Adipocyte (in vitro differentiated cells): ENCODE measurements at regions not wholly inside any gene's neighbourhood (a gene's known extent, or its start where the extent isn't known, plus 50 kb on each side); places are given as distances from the start of the nearest gene placed in this dataset.
A peak's percentile ranks its signal among the peaks of the same experiment; 100 is the strongest.

Experiments used
- DNase-seq: peaks from one replicate; pipeline ENCODE4 v3.0.0-alpha.2; 2015; ENCODE audit warnings: low read depth
- H3K27me3 ChIP-seq: replicated peaks from 2 replicates; pipeline ENCODE4 v1.7.0; 2013; ENCODE audit warnings: mild to moderate bottlenecking, low read length, moderate library complexity; ENCODE audit not compliant: control insufficient read depth, insufficient read depth
- H3K36me3 ChIP-seq: 2 replicates; pipeline ENCODE4 v1.7.0; 2013; ENCODE audit warnings: low read length, mild to moderate bottlenecking, moderate library complexity; ENCODE audit not compliant: control insufficient read depth, insufficient read depth, severe bottlenecking
- H3K4me1 ChIP-seq: 2 replicates; pipeline ENCODE4 v1.7.0; 2013; ENCODE audit warnings: mild to moderate bottlenecking, low read length, moderate library complexity; ENCODE audit not compliant: control insufficient read depth, insufficient read depth
- H3K4me3 ChIP-seq: 2 replicates; pipeline ENCODE4 v1.7.0; 2013; ENCODE audit warnings: mild to moderate bottlenecking, low read length, moderate library complexity
- H3K9ac ChIP-seq: 2 replicates; pipeline ENCODE4 v1.7.0; 2013; ENCODE audit warnings: mild to moderate bottlenecking, low read length, moderate library complexity
- H3K9me3 ChIP-seq: 2 replicates; pipeline ENCODE4 v1.7.0; 2013; ENCODE audit warnings: mild to moderate bottlenecking, low read length, moderate library complexity; ENCODE audit not compliant: control insufficient read depth

GRCh38 chr20:24780674-24781417 is 168.2 kb upstream of the CST7 start:
- Histone ChIP-seq H3K9me3 (peaks cover 9% of the 10 kb centered on the region), H3K27me3 (peaks cover 56% of the 10 kb centered on the region), H3K4me3 (no peak overlapping the region), H3K36me3 (no peaks in the 10 kb centered on the region), H3K4me1 (peaks cover 5% of the 10 kb centered on the region), H3K9ac (no peak overlapping the region)
- no peak for DNase-seq

- Histone ChIP-seq H3K36me3 (no peaks in the 10 kb centered on the region), H3K9me3 (peaks cover 9% of the 10 kb centered on the region), H3K4me1 (peaks cover 5% of the 10 kb centered on the region), H3K27me3 (peaks cover 56% of the 10 kb centered on the region), H3K4me3 (no peak overlapping the region), H3K9ac (no peak overlapping the region)
- peak; percentile 69 for DNase-seq
These were observed 167.6 kb upstream of the CST7 start for GRCh38 chr20:24781418-24781980.

GRCh38 chr20:24782301-24782700 is 166.8 kb upstream of the CST7 start:
- no peaks in the 10 kb centered on the region for H3K36me3 ChIP-seq
- DNase-seq = no peak
- peaks cover 5% of the 10 kb centered on the region for H3K4me1 ChIP-seq
- peaks cover 62% of the 10 kb centered on the region for H3K27me3 ChIP-seq
- H3K9ac ChIP-seq = no peak overlapping the region
- H3K4me3 ChIP-seq = no peak overlapping the region
- H3K9me3 ChIP-seq = peaks cover 9% of the 10 kb centered on the region

- Histone ChIP-seq H3K9me3 (peaks cover 9% of the 10 kb centered on the region), H3K4me3 (no peak overlapping the region), H3K9ac (no peak overlapping the region), H3K27me3 (peaks cover 65% of the 10 kb centered on the region), H3K36me3 (no peaks in the 10 kb centered on the region), H3K4me1 (peaks cover 5% of the 10 kb centered on the region)
- DNase-seq = no peak
These were observed 166.1 kb upstream of the CST7 start for GRCh38 chr20:24782801-24783630.

GRCh38 chr20:24783631-24784492 is 165.2 kb upstream of the CST7 start:
- DNase-seq = no peak
- Histone ChIP-seq H3K4me3 (no peak overlapping the region), H3K9me3 (peaks cover 9% of the 10 kb centered on the region), H3K4me1 (peaks cover 5% of the 10 kb centered on the region), H3K9ac (no peak overlapping the region), H3K27me3 (peaks cover 68% of the 10 kb centered on the region), H3K36me3 (no peaks in the 10 kb centered on the region)

GRCh38 chr20:24784607-24785006 is 164.5 kb upstream of the CST7 start:
- Histone ChIP-seq H3K4me3 (no peak overlapping the region), H3K9me3 (peaks cover 9% of the 10 kb centered on the region), H3K27me3 (peaks cover 75% of the 10 kb centered on the region), H3K4me1 (peaks cover 7% of the 10 kb centered on the region), H3K9ac (no peak overlapping the region), H3K36me3 (no peaks in the 10 kb centered on the region)
- DNase-seq = no peak

- no peak overlapping the region for H3K9ac ChIP-seq
- DNase-seq = peak; percentile 74
These were observed 163.6 kb upstream of the CST7 start for GRCh38 chr20:24785141-24786110.

GRCh38 chr20:24786111-24786495 is 163.0 kb upstream of the CST7 start:
- Histone ChIP-seq H3K4me3 (no peak overlapping the region), H3K9me3 (peaks cover 9% of the 10 kb centered on the region), H3K4me1 (peaks cover 8% of the 10 kb centered on the region), H3K36me3 (no peaks in the 10 kb centered on the region), H3K9ac (no peak overlapping the region), H3K27me3 (peaks cover 67% of the 10 kb centered on the region)
- DNase-seq = no peak

More at GRCh38 chr20:24785141-24786110, 163.6 kb upstream of the CST7 start:
- H3K4me3 ChIP-seq = no peak overlapping the region
- peaks cover 8% of the 10 kb centered on the region for H3K4me1 ChIP-seq
- peaks cover 9% of the 10 kb centered on the region for H3K9me3 ChIP-seq
- H3K27me3 ChIP-seq = peaks cover 73% of the 10 kb centered on the region
- no peaks in the 10 kb centered on the region for H3K36me3 ChIP-seq

GRCh38 chr20:24786646-24787045 is 162.4 kb upstream of the CST7 start:
- Histone ChIP-seq H3K4me1 (peaks cover 8% of the 10 kb centered on the region), H3K27me3 (peaks cover 66% of the 10 kb centered on the region), H3K36me3 (no peaks in the 10 kb centered on the region), H3K4me3 (no peak overlapping the region), H3K9ac (no peak overlapping the region), H3K9me3 (peaks cover 9% of the 10 kb centered on the region)
- no peak for DNase-seq

- no peak for DNase-seq
- Histone ChIP-seq H3K36me3 (no peaks in the 10 kb centered on the region), H3K27me3 (peaks cover 66% of the 10 kb centered on the region), H3K9ac (no peak overlapping the region), H3K9me3 (peaks cover 9% of the 10 kb centered on the region), H3K4me1 (peaks cover 8% of the 10 kb centered on the region), H3K4me3 (no peak overlapping the region)
These were observed 162.0 kb upstream of the CST7 start for GRCh38 chr20:24787071-24787470.
